H9 (cell line): ENCODE measurements at regions not wholly inside any gene's neighbourhood (a gene's known extent, or its start where the extent isn't known, plus 50 kb on each side); places are given as distances from the start of the nearest gene placed in this dataset.

ENCODE experiments used
- DNase-seq: peaks from one replicate; pipeline ENCODE4 v3.0.0-alpha.2; 2017
- H2AFZ ChIP-seq: one replicate; pipeline ENCODE4 v1.6.1; 2013; ENCODE audit warnings: mild to moderate bottlenecking, low read length, control low read depth, moderate library complexity
- H2AK5ac ChIP-seq: 2 replicates; pipeline ENCODE4 v1.6.1; 2013; ENCODE audit warnings: low read length, control low read depth, mixed read lengths; ENCODE audit not compliant: insufficient read length
- H2BK120ac ChIP-seq: one replicate; pipeline ENCODE4 v1.6.1; 2013; ENCODE audit warnings: low read depth, mild to moderate bottlenecking, low read length, control low read depth, inconsistent platforms; ENCODE audit not compliant: poor library complexity, severe bottlenecking
- H2BK12ac ChIP-seq: 2 replicates; pipeline ENCODE4 v1.6.1; 2013; ENCODE audit warnings: low read length, control low read depth, mixed read lengths, low read depth; ENCODE audit not compliant: insufficient read length
- H2BK15ac ChIP-seq: 2 replicates; pipeline ENCODE4 v1.6.1; 2013; ENCODE audit warnings: low read depth, low read length, control low read depth
- H2BK20ac ChIP-seq: one replicate; pipeline ENCODE4 v1.6.1; 2013; ENCODE audit warnings: low read depth, mild to moderate bottlenecking, low read length, control low read depth, inconsistent platforms; ENCODE audit not compliant: poor library complexity, severe bottlenecking
- H2BK5ac ChIP-seq: 2 replicates; pipeline ENCODE4 v1.6.1; 2013; ENCODE audit warnings: low read length, control low read depth, mixed read lengths; ENCODE audit not compliant: insufficient read length
- H3K14ac ChIP-seq: 2 replicates; pipeline ENCODE4 v1.6.1; 2013; ENCODE audit warnings: low read length, control low read depth; ENCODE audit not compliant: insufficient read depth
- H3K18ac ChIP-seq: 2 replicates; pipeline ENCODE4 v1.6.1; 2013; ENCODE audit warnings: low read depth, mild to moderate bottlenecking, mixed read lengths, low read length, control low read depth; ENCODE audit not compliant: insufficient read length
- H3K23ac ChIP-seq: 2 replicates; pipeline ENCODE4 v1.6.1; 2013; ENCODE audit warnings: low read length, control low read depth, mixed read lengths, low read depth; ENCODE audit not compliant: insufficient read length
- H3K23me2 ChIP-seq: 2 replicates; pipeline ENCODE4 v1.6.1; 2013; ENCODE audit warnings: low read depth, mild to moderate bottlenecking, mixed read lengths, low read length, control low read depth; ENCODE audit not compliant: insufficient read length, poor library complexity, severe bottlenecking
- H3K27ac ChIP-seq: 2 replicates; pipeline ENCODE4 v1.5.1; 2013; ENCODE audit warnings: low read length, control low read depth, mixed read lengths, low read depth; ENCODE audit not compliant: insufficient read length
- H3K27me3 ChIP-seq: 2 replicates; pipeline ENCODE4 v1.6.1; 2013; ENCODE audit warnings: low read length, control low read depth, inconsistent platforms; ENCODE audit not compliant: insufficient read depth
- H3K4ac ChIP-seq: 2 replicates; pipeline ENCODE4 v1.6.1; 2013; ENCODE audit warnings: low read depth, mild to moderate bottlenecking, control low read depth, inconsistent platforms, low read length, moderate library complexity
- H3K4me1 ChIP-seq: 2 replicates; pipeline ENCODE4 v1.6.1; 2013; ENCODE audit warnings: low read length, control low read depth, inconsistent platforms; ENCODE audit not compliant: insufficient read depth
- H3K4me2 ChIP-seq: 2 replicates; pipeline ENCODE4 v1.6.1; 2013; ENCODE audit warnings: low read length, control low read depth, mixed read lengths; ENCODE audit not compliant: insufficient read length, insufficient read depth
- H3K56ac ChIP-seq: 2 replicates; pipeline ENCODE4 v1.6.1; 2013; ENCODE audit warnings: low read depth, mild to moderate bottlenecking, mixed read lengths, low read length, control low read depth; ENCODE audit not compliant: insufficient read length
- H3K79me1 ChIP-seq: 2 replicates; pipeline ENCODE4 v1.6.1; 2013; ENCODE audit warnings: low read depth, mild to moderate bottlenecking, moderate library complexity, low read length, control low read depth, inconsistent platforms; ENCODE audit not compliant: insufficient read depth, poor library complexity, severe bottlenecking
- H3K79me2 ChIP-seq: 2 replicates; pipeline ENCODE4 v1.6.1; 2013; ENCODE audit warnings: low read length, control low read depth, inconsistent platforms; ENCODE audit not compliant: insufficient read depth
- H3K9ac ChIP-seq: 2 replicates; pipeline ENCODE4 v1.6.1; 2013; ENCODE audit warnings: low read length, control low read depth, mixed read lengths; ENCODE audit not compliant: insufficient read length; ENCODE audit errors: extremely low read depth
- H3K9me3 ChIP-seq: one replicate; pipeline ENCODE4 v1.6.1; 2013; ENCODE audit warnings: low read depth, low read length, inconsistent platforms; ENCODE audit not compliant: control insufficient read depth
- H3T11ph ChIP-seq: one replicate; pipeline ENCODE4 v1.6.1; 2013; ENCODE audit warnings: mild to moderate bottlenecking, low read length, control low read depth, inconsistent platforms
- H4K20me1 ChIP-seq: one replicate; pipeline ENCODE4 v1.6.1; 2013; ENCODE audit not compliant: control insufficient read depth, insufficient read length, insufficient read depth
- H4K5ac ChIP-seq: 2 replicates; pipeline ENCODE4 v1.6.1; 2013; ENCODE audit warnings: low read depth, mild to moderate bottlenecking, mixed read lengths, low read length, control low read depth; ENCODE audit not compliant: insufficient read length
- H4K8ac ChIP-seq: replicated peaks from 2 replicates; pipeline ENCODE4 v1.6.1; 2013; ENCODE audit warnings: low read length, control low read depth, mixed read lengths, low read depth; ENCODE audit not compliant: insufficient read length
- H4K91ac ChIP-seq: 2 replicates; pipeline ENCODE4 v1.6.1; 2013; ENCODE audit warnings: low read depth, mild to moderate bottlenecking, moderate library complexity, mixed read lengths, low read length, control low read depth; ENCODE audit not compliant: insufficient read length
- H3K27ac Mint-ChIP-seq, 3 experiments: 2 replicates in 2 of 3; 3 replicates in 1 of 3; pipeline ENCODE4 v1.8.0; 2020 to 2021; ENCODE audit warnings: mixed read lengths in 3 of 3, mild to moderate bottlenecking in 1 of 3, moderate library complexity in 1 of 3
- H3K27me3 Mint-ChIP-seq: 2 replicates; pipeline ENCODE4 v1.8.0; 2021; ENCODE audit warnings: low read depth, mild to moderate bottlenecking, moderate library complexity, mixed read lengths
- H3K36me3 Mint-ChIP-seq, 3 experiments: 2 replicates in 2 of 3; 3 replicates in 1 of 3; pipeline ENCODE4 v1.8.0; 2020 to 2021; ENCODE audit warnings: low read depth in 3 of 3, mixed read lengths in 3 of 3; ENCODE audit not compliant: insufficient read depth in 1 of 3
- H3K4me1 Mint-ChIP-seq, 2 experiments: 2 replicates each; pipeline ENCODE4 v1.8.0; 2020; ENCODE audit warnings: mixed read lengths in 2 of 2
- H3K4me3 Mint-ChIP-seq, 2 experiments: 2 replicates in 1 of 2; 3 replicates in 1 of 2; pipeline ENCODE4 v1.8.0; 2020 to 2021; ENCODE audit warnings: mild to moderate bottlenecking in 2 of 2, mixed read lengths in 2 of 2, moderate library complexity in 1 of 2
- H3K9me3 Mint-ChIP-seq, 2 experiments: 2 replicates in 1 of 2; 3 replicates in 1 of 2; pipeline ENCODE4 v1.8.0; 2020; ENCODE audit warnings: mild to moderate bottlenecking in 2 of 2, mixed read lengths in 2 of 2, moderate library complexity in 1 of 2
- CTCF ChIP-seq: fragments of 200-600 bp; sonication (generic); conservative IDR thresholded peaks from 3 replicates; pipeline ENCODE4 v1.8.0; 2021; ENCODE audit warnings: antibody characterized with exemption, mild to moderate bottlenecking
- WGBS: extraction: QIAGEN DNeasy Blood & Tissue Kit; methylation state at CpG from one replicate; pipeline ENCODE4 v1.1.7; 2013; ENCODE audit warnings: missing lambda C conversion rate, low lambda C conversion rate, mixed read lengths; ENCODE audit not compliant: insufficient read length; ENCODE audit errors: extremely low coverage; 5-methylcytosine and 5-hydroxymethylcytosine counted together

- Histone ChIP-seq H2BK15ac (no peak overlapping the region), H2BK5ac (no peak overlapping the region), H3K27ac (no peak overlapping the region), H3K9me3 (no peaks in the 10 kb centered on the region), H3K56ac (no peak overlapping the region), H2BK120ac (no peak overlapping the region), H3K79me2 (no peaks in the 10 kb centered on the region), H2AFZ (no peak overlapping the region), H3K79me1 (no peaks in the 10 kb centered on the region), H2BK20ac (no peak overlapping the region), H4K5ac (no peak overlapping the region), H4K20me1 (no peaks in the 10 kb centered on the region), H2AK5ac (no peak overlapping the region), H3K4me1 (no peaks in the 10 kb centered on the region), H3K23ac (no peak overlapping the region), H3K27me3 (no peaks in the 10 kb centered on the region), H3K23me2 (no peaks in the 10 kb centered on the region), H3K18ac (no peak overlapping the region), H2BK12ac (no peak overlapping the region), H3T11ph (no peak overlapping the region), H3K4ac (no peak overlapping the region), H4K91ac (no peak overlapping the region), H3K14ac (no peak overlapping the region), H3K4me2 (no peak overlapping the region), H3K9ac (no peak overlapping the region), H4K8ac (no peak overlapping the region)
- no CpG with 5 or more reads among the region's 5 CpGs for WGBS
- peaks cover 21 to 28% of the 10 kb centered on the region in 2 experiments for H3K4me1 Mint-ChIP-seq
- no peaks in the 10 kb centered on the region for H3K36me3 Mint-ChIP-seq
- H3K9me3 Mint-ChIP-seq = no peaks in the 10 kb centered on the region
- DNase-seq = no peak
- H3K27me3 Mint-ChIP-seq = peaks cover 11% of the 10 kb centered on the region
- H3K27ac Mint-ChIP-seq = no peak overlapping the region
- no peak for TF ChIP-seq CTCF
- H3K4me3 Mint-ChIP-seq = no peak overlapping the region
These were observed 230.7 kb upstream of the CDH5 start for GRCh38 chr16:66135838-66136237.
